ENCODE measurements at regions not wholly inside any gene's neighbourhood (a gene's known extent, or its start where the extent isn't known, plus 50 kb on each side); places are given as distances from the start of the nearest gene placed in this dataset.
A peak's percentile ranks its signal among the peaks of the same experiment; 100 is the strongest.
"Not testable (repeated sequence)": the region's sequence is repeated elsewhere in the genome, so short reads cannot be mapped to it uniquely, and the experiment has no call there.

DNA sequence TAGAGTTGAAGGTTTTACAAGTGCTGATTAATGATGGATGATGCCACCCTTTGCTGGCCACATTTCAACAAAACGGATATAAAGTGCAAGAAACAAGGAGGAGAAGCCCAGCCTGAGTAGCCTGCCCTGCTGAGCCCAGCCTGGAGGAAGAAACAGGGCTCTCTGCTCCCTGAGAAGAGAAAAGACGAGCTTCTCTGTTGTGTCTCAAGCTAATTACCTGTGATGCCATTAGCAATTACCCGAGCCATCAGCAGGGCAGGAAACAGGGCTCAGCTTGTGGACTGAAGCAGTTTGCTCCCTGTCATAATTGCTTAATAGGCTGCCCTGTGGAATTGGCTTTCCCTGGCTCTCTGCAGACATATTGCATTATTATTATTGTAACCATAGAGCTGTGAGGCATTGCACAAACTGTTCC, 709.3 kb upstream of the AUTS2 start:
- Histone ChIP-seq H3K4me2 (ENCODE audit: insufficient read depth, low read length) (no peak overlapping the region), H3K4me3 (ENCODE audit: insufficient read depth, low read length) (no peak overlapping the region), H3K9me3 (ENCODE audit: low read depth, low read length) (no peaks in the 10 kb centered on the region), H3K27ac (ENCODE audit: low read depth, low read length) (no peak overlapping the region), H3K27me3 (ENCODE audit: insufficient read depth, low read length) (no peaks in the 10 kb centered on the region), H2AFZ (ENCODE audit: low read length) (no peak overlapping the region), H3K36me3 (ENCODE audit: insufficient read depth, low read length) (no peaks in the 10 kb centered on the region), H4K20me1 (ENCODE audit: insufficient read depth, low read length) (no peaks in the 10 kb centered on the region), H3K4me1 (ENCODE audit: insufficient read depth, low read length) (peaks cover 4% of the 10 kb centered on the region), H3K79me2 (ENCODE audit: insufficient read depth, low read length) (no peaks in the 10 kb centered on the region)
- no peak for TF ChIP-seq CTCF (IDR thresholded peaks at IDR 0.05; ENCODE audit: extremely low read depth, low read depth, low read length)
- DNase-seq (ENCODE audit: insufficient read length, low spot score, missing footprints): no peak

DNA sequence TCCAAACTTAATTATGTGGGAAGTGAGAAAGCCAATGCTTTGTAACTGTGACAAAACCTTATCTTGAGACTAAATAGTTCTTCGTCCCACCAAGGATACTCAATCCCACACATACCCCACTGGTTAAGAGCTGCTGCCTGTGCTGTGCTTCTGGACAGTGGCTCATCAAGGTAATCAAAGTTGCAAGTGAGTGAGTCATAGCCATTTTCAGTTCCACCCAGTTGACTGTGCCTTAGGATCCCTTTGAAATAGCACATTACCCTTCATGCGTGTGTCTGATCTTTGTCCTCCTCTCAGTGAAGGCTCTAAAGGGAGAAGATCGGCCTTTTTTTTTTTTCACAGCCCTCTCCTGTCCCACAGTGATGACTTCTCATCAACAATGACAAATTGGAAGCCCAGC, 706.0 kb upstream of the AUTS2 start:
- Histone ChIP-seq H4K20me1 (ENCODE audit: insufficient read depth, low read length) (no peaks in the 10 kb centered on the region), H3K4me2 (ENCODE audit: insufficient read depth, low read length) (no peak overlapping the region), H3K4me1 (ENCODE audit: insufficient read depth, low read length) (peaks cover 4% of the 10 kb centered on the region), H3K9me3 (ENCODE audit: low read depth, low read length) (no peaks in the 10 kb centered on the region), H3K36me3 (ENCODE audit: insufficient read depth, low read length) (no peaks in the 10 kb centered on the region), H3K4me3 (ENCODE audit: insufficient read depth, low read length) (no peak overlapping the region), H3K79me2 (ENCODE audit: insufficient read depth, low read length) (no peaks in the 10 kb centered on the region), H3K27me3 (ENCODE audit: insufficient read depth, low read length) (no peaks in the 10 kb centered on the region), H3K27ac (ENCODE audit: low read depth, low read length) (no peak overlapping the region), H2AFZ (ENCODE audit: low read length) (no peak overlapping the region)
- no peak for TF ChIP-seq CTCF (IDR thresholded peaks at IDR 0.05; ENCODE audit: extremely low read depth, low read depth, low read length)
- peak; percentile 44 for DNase-seq (ENCODE audit: insufficient read length, low spot score, missing footprints)

DNA sequence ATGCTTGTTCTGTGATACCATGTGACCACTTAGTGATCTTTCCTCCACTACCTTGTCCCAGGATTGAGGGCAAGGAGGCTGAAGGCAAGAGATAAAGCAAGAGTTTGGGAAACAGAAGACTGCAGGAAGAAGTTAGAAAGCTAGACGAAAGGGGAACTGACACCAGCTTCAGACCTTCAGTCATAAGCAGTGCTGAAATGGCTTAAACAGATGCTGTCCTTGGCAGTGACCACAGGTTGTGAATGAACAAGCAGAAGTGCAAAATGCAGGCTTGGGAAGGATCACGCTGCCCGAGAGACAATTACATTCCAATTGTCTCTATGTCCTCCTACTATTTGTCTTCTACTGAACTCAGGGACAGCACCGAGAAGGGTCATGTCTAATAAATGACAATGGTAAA, 704.9 kb upstream of the AUTS2 start:
- Histone ChIP-seq H3K4me1 (ENCODE audit: insufficient read depth, low read length) (peaks cover 4% of the 10 kb centered on the region), H4K20me1 (ENCODE audit: insufficient read depth, low read length) (no peaks in the 10 kb centered on the region), H2AFZ (ENCODE audit: low read length) (no peak overlapping the region), H3K9me3 (ENCODE audit: low read depth, low read length) (no peaks in the 10 kb centered on the region), H3K4me2 (ENCODE audit: insufficient read depth, low read length) (no peak overlapping the region), H3K27me3 (ENCODE audit: insufficient read depth, low read length) (no peaks in the 10 kb centered on the region), H3K4me3 (ENCODE audit: insufficient read depth, low read length) (no peak overlapping the region), H3K36me3 (ENCODE audit: insufficient read depth, low read length) (no peaks in the 10 kb centered on the region), H3K79me2 (ENCODE audit: insufficient read depth, low read length) (no peaks in the 10 kb centered on the region), H3K27ac (ENCODE audit: low read depth, low read length) (no peak overlapping the region)
- TF ChIP-seq CTCF (IDR thresholded peaks at IDR 0.05; ENCODE audit: extremely low read depth, low read depth, low read length): no peak
- DNase-seq (ENCODE audit: insufficient read length, low spot score, missing footprints): no peak

DNA sequence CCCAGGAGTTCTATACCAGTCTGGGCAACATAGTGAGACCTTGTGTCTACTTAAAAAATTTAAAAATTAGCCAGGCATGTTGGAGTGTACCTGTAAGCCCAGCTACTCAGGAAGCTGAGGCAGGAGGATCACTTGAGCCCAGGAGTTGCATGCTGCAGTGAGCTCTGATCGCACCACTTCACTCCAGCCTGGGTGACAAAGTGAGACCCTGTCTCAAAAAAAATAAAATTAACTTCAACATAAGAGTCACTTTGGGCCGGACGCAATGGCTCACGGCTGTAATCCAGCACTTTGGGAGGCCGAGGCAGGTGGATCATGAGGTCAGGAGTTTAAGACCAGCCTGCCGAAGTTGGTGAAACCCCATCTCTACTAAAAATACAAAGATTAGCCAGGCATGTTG, 699.1 kb upstream of the AUTS2 start:
- not testable (repeated sequence) for H2AFZ ChIP-seq (ENCODE audit: low read length); H3K36me3 ChIP-seq (ENCODE audit: insufficient read depth, low read length); H3K27me3 ChIP-seq (ENCODE audit: insufficient read depth, low read length); DNase-seq (ENCODE audit: insufficient read length, low spot score, missing footprints); H3K27ac ChIP-seq (ENCODE audit: low read depth, low read length); H3K9me3 ChIP-seq (ENCODE audit: low read depth, low read length); H4K20me1 ChIP-seq (ENCODE audit: insufficient read depth, low read length); H3K4me3 ChIP-seq (ENCODE audit: insufficient read depth, low read length); H3K79me2 ChIP-seq (ENCODE audit: insufficient read depth, low read length); H3K4me2 ChIP-seq (ENCODE audit: insufficient read depth, low read length); H3K4me1 ChIP-seq (ENCODE audit: insufficient read depth, low read length)

- no peak for DNase-seq (ENCODE audit: insufficient read length, low spot score, missing footprints)
- no peaks in the 10 kb centered on the region for H4K20me1 ChIP-seq (ENCODE audit: insufficient read depth, low read length)
- H2AFZ ChIP-seq (ENCODE audit: low read length): no peak overlapping the region
- no peak overlapping the region for H3K4me3 ChIP-seq (ENCODE audit: insufficient read depth, low read length)
- H3K27me3 ChIP-seq (ENCODE audit: insufficient read depth, low read length): no peaks in the 10 kb centered on the region
- no peaks in the 10 kb centered on the region for H3K79me2 ChIP-seq (ENCODE audit: insufficient read depth, low read length)
- H3K36me3 ChIP-seq (ENCODE audit: insufficient read depth, low read length): no peaks in the 10 kb centered on the region
- no peaks in the 10 kb centered on the region for H3K9me3 ChIP-seq (ENCODE audit: low read depth, low read length)
- TF ChIP-seq CTCF (IDR thresholded peaks at IDR 0.05; ENCODE audit: extremely low read depth, low read depth, low read length): no peak
- H3K27ac ChIP-seq (ENCODE audit: low read depth, low read length): no peak overlapping the region
- peaks cover 5% of the 10 kb centered on the region for H3K4me1 ChIP-seq (ENCODE audit: insufficient read depth, low read length)
- H3K4me2 ChIP-seq (ENCODE audit: insufficient read depth, low read length): no peak overlapping the region
Measured at GRCh38 chr7:68900096-68900495, 698.2 kb upstream of the AUTS2 start.

All from osteoblast (primary cell).